Ovary (tissue), 7 donors: ENCODE measurements at regions not wholly inside any gene's neighbourhood (a gene's known extent, or its start where the extent isn't known, plus 50 kb on each side); places are given as distances from the start of the nearest gene placed in this dataset.

Experiments used
- DNase-seq, 5 donors: peaks; one replicate each; pipeline ENCODE4 v3.0.0-alpha.2; 2019 to 2020
- H3K27ac ChIP-seq, 2 donors: fragments of 200-600 bp; one replicate each; pipeline versions ENCODE4 v1.5.1 to v1.8.0; 2019 to 2022
- H3K27me3 ChIP-seq: fragments of 200-600 bp; one replicate; pipeline ENCODE4 v1.8.0; 2022
- H3K36me3 ChIP-seq: fragments of 200-600 bp; sonication (generic); one replicate; pipeline ENCODE4 v1.5.1; 2019
- H3K4me1 ChIP-seq: one replicate; pipeline ENCODE4 v1.8.1; 2013; ENCODE audit warnings: mild to moderate bottlenecking, moderate library complexity; ENCODE audit not compliant: insufficient read depth
- H3K4me3 ChIP-seq: fragments of 200-600 bp; sonication (generic); one replicate; pipeline ENCODE4 v1.5.1; 2017
- H3K9me3 ChIP-seq, 2 donors: fragments of 200-600 bp in 1 of 2; sonication (generic) in 1 of 2; one replicate each; pipeline versions ENCODE4 v1.5.1 to v1.8.1; 2013 to 2019; ENCODE audit warnings: mild to moderate bottlenecking in 1 of 2, moderate library complexity in 1 of 2
- CTCF ChIP-seq, 3 donors: fragments of 450-650 bp in 2 of 3; fragments of 200-600 bp in 1 of 3; IDR thresholded peaks; one replicate each; pipeline versions ENCODE4 v1.5.1 to v1.8.0; 2016 to 2022; ENCODE audit warnings: antibody characterized with exemption in 3 of 3, mild to moderate bottlenecking in 1 of 3
- EP300 ChIP-seq: sonication (generic); formaldehyde crosslinking; IDR thresholded peaks from one replicate; pipeline ENCODE4 v1.6.1; 2017; ENCODE audit warnings: antibody characterized with exemption
- POLR2A ChIP-seq: fragments of 450-650 bp; IDR thresholded peaks from one replicate; pipeline ENCODE4 v1.6.1; 2017; ENCODE audit warnings: antibody characterized with exemption, mild to moderate bottlenecking, moderate library complexity
- WGBS, 3 donors: extraction: QIAGEN DNeasy Blood & Tissue Kit in 1 of 3; methylation state at CpG; one replicate each; pipeline versions ENCODE4 v1.1.5 to v1.1.7; 2013 to 2017; 5-methylcytosine and 5-hydroxymethylcytosine counted together
- intact Hi-C, 4 donors: fragments of 100-400 bp; cut with DNase I; formaldehyde crosslinking; loops; one replicate each; pipeline versions ENCODE4 v1.11.0 to v1.15.1; 2022 to 2023
- donor health status: DM: no; HTN: no; CAD: no; lungs with moderate emphysema.
- donor health status: DM: no; HTN: no; CAD: no.
- donor health status: Bipolar disorder and iron deficiency.
- donor health status: DM: no; HTN: no; CAD: no.
- donor health status: DM: yes; HTN: yes; CAD: no.

DNA sequence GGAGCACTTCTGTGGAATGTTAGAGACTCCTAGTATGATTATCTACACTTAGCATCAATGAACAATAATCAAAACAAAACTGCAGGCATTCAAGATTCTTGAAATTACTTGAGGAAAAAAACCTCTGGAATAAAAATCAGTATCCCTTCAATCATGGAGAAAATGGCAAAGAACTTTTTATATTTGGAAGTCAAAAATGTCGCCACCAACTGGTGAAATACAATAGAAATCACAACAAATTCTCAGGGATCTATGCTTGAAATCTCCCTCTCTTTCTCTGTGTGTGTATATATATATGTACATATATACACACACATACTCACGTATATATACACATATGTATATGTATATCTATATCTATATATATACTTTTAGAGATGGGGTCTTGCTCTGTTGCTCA lies 378.9 kb upstream of the ALCAM start:
- Histone ChIP-seq H3K4me3 (no peak overlapping the region), H3K4me1 (no peaks in the 10 kb centered on the region), H3K27me3 (no peaks in the 10 kb centered on the region), H3K9me3 (no peaks in the 10 kb centered on the region), H3K36me3 (no peaks in the 10 kb centered on the region), H3K27ac (no peak overlapping the region)
- DNase-seq: no peak
- no peak for TF ChIP-seq POLR2A
- TF ChIP-seq EP300: no peak
- TF ChIP-seq CTCF (IDR thresholded peaks at IDR 0.05): no peak
- 94 to 98% (median 95%) methylated on average over 2 of the region's 2 CpGs for WGBS, 3 donors
- intact Hi-C loops: no loop called here

DNA sequence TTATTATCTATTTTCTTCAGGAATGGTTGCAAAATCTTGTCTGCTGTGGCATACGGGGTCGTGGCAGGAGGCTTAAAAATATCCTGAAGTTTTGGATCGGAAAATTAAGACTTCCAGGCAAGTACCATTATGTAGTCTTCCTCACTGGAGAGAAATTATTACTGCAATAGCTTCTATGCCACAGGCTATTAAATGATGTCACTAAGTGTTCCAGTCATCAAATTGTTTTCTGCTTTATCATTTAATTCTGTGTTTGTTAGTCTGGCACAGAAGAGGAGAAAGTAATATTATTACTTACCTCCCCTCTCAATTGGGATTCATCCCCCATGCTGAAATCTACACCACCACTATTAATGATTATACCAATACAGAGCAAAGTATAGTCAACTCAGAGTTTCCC lies 378.2 kb upstream of the ALCAM start:
- Histone ChIP-seq H3K4me3 (no peak overlapping the region), H3K36me3 (no peaks in the 10 kb centered on the region), H3K9me3 (no peaks in the 10 kb centered on the region), H3K27ac (no peak overlapping the region), H3K4me1 (no peaks in the 10 kb centered on the region), H3K27me3 (no peaks in the 10 kb centered on the region)
- TF ChIP-seq EP300: no peak
- no peak for TF ChIP-seq POLR2A
- TF ChIP-seq CTCF (IDR thresholded peaks at IDR 0.05): no peak
- intact Hi-C loops: no loop called here
- DNase-seq: no peak
- 88 to 91% (median 90%) methylated on average over 3 of the region's 3 CpGs for WGBS, 3 donors

DNA sequence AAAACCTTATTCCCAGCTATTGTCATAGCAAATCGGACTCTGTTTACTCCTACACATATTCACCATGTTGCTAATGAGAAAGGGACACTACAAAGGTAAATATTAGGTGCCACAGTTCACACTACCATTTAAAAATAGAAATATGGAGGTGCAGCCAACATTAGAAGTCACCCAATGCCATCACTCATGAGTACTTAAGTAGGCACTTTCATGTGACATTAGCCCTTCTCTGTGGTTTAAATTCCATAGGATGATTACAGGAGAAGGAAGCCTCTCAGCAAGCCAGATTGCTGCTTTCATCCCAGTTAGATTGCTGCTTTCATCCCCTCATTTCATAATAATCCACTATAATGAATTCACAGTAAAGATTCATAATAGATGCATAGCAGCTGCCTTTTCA lies 376.8 kb upstream of the ALCAM start:
- TF ChIP-seq EP300 (no peak), CTCF (IDR thresholded peaks at IDR 0.05) (no peak), POLR2A (no peak)
- no peak overlapping the region for H3K27ac ChIP-seq
- no peaks in the 10 kb centered on the region for H3K36me3 ChIP-seq
- 70 to 79% (median 76%) methylated on average over 1 of the region's 1 CpG for WGBS, 3 donors
- no peaks in the 10 kb centered on the region for H3K4me1 ChIP-seq
- H3K27me3 ChIP-seq: no peaks in the 10 kb centered on the region
- intact Hi-C loops: no loop called here
- H3K9me3 ChIP-seq: no peaks in the 10 kb centered on the region
- DNase-seq: no peak
- no peak overlapping the region for H3K4me3 ChIP-seq

GRCh38 chr3:104990758-104991157 lies 376.0 kb upstream of the ALCAM start:
- Histone ChIP-seq H3K4me1 (no peaks in the 10 kb centered on the region), H3K9me3 (no peaks in the 10 kb centered on the region), H3K27me3 (no peaks in the 10 kb centered on the region), H3K27ac (no peak overlapping the region), H3K4me3 (no peak overlapping the region), H3K36me3 (no peaks in the 10 kb centered on the region)
- intact Hi-C loops: no loop called here
- no peak for DNase-seq
- WGBS, 3 donors: 71 to 81% (median 79%) methylated on average over 2 of the region's 2 CpGs
- no peak for TF ChIP-seq POLR2A
- no peak for TF ChIP-seq EP300
- no peak for TF ChIP-seq CTCF (IDR thresholded peaks at IDR 0.05)

- intact Hi-C loops: no loop called here
- Histone ChIP-seq H3K9me3 (no peaks in the 10 kb centered on the region), H3K27ac (no peak overlapping the region), H3K36me3 (no peaks in the 10 kb centered on the region), H3K4me1 (no peaks in the 10 kb centered on the region), H3K27me3 (no peaks in the 10 kb centered on the region), H3K4me3 (no peak overlapping the region)
- no peak for TF ChIP-seq EP300
- no peak for TF ChIP-seq POLR2A
- TF ChIP-seq CTCF (IDR thresholded peaks at IDR 0.05): no peak
- DNase-seq: no peak
- 77 to 88% (median 85%) methylated on average over 3 of the region's 3 CpGs for WGBS, 3 donors
These were observed 374.0 kb upstream of the ALCAM start for GRCh38 chr3:104992676-104993075.
